ENCODE measurements at regions not wholly inside any gene's neighbourhood (a gene's known extent, or its start where the extent isn't known, plus 50 kb on each side); places are given as distances from the start of the nearest gene placed in this dataset.

GRCh38 chr16:85303354-85303883 lies 191.1 kb upstream of the CIBAR2 start:
- no peak overlapping the region for H3K9ac ChIP-seq (ENCODE audit: low read depth, low read length)
- peak; percentile 71 for ATAC-seq (ENCODE audit: insufficient read depth, low read depth)

GRCh38 chr16:85304337-85304736 lies 192.1 kb upstream of the CIBAR2 start:
- no peak overlapping the region for H3K4me2 ChIP-seq (ENCODE audit: insufficient read depth, low read length)

More at GRCh38 chr16:85303354-85303883, 191.1 kb upstream of the CIBAR2 start:
- TF ChIP-seq EZH2 (IDR thresholded peaks at IDR 0.05; ENCODE audit: borderline replicate concordance, low read depth, low read length, severe bottlenecking) = no peak
- peak; percentile 87 for TF ChIP-seq CTCF (IDR thresholded peaks at IDR 0.05; ENCODE audit: borderline replicate concordance, extremely low read depth, low read length, poor library complexity, severe bottlenecking)
- Histone ChIP-seq H3K4me2 (ENCODE audit: insufficient read depth, low read length) (peak overlapping the region; percentile 27; the same call in 1 of the 2 replicates), H3K4me1 (ENCODE audit: insufficient read depth, low read length) (peaks cover 12% of the 10 kb centered on the region), H4K20me1 (ENCODE audit: insufficient read depth, low read length) (no peaks in the 10 kb centered on the region), H2AFZ (ENCODE audit: low read depth, low read length) (no peak overlapping the region), H3K9me3 (ENCODE audit: insufficient read depth, low read length, severe bottlenecking) (no peaks in the 10 kb centered on the region), H3K4me3 (ENCODE audit: low read depth in 1 of 2, low read length in 2 of 2) (no peak overlapping the region), H3K36me3 (ENCODE audit: insufficient read depth, low read length) (no peaks in the 10 kb centered on the region), H3K79me2 (ENCODE audit: insufficient read depth, low read length) (no peaks in the 10 kb centered on the region), H3K27me3 (ENCODE audit: insufficient read depth, low read length, poor library complexity) (no peaks in the 10 kb centered on the region), H3K27ac (ENCODE audit: low read length) (no peak overlapping the region)
- DNase-seq = peak; percentile 69

GRCh38 chr16:85306071-85306792 lies 194.0 kb upstream of the CIBAR2 start:
- no peaks in the 10 kb centered on the region for H3K27me3 ChIP-seq (ENCODE audit: insufficient read depth, low read length, poor library complexity)
- no peak overlapping the region for H3K9ac ChIP-seq (ENCODE audit: low read depth, low read length)
- H3K4me3 ChIP-seq (ENCODE audit: low read depth in 1 of 2, low read length in 2 of 2) = no peak overlapping the region
- H3K4me2 ChIP-seq (ENCODE audit: insufficient read depth, low read length) = 0 out of 2 replicates have a peak overlapping the region, but pooled peaks have one; percentile 11
- H2AFZ ChIP-seq (ENCODE audit: low read depth, low read length) = peak overlapping the region; percentile 20; the same call in 1 of the 2 replicates
- no peaks in the 10 kb centered on the region for H4K20me1 ChIP-seq (ENCODE audit: insufficient read depth, low read length)
- no peaks in the 10 kb centered on the region for H3K9me3 ChIP-seq (ENCODE audit: insufficient read depth, low read length, severe bottlenecking)
- DNase-seq (peak; percentile 73), ATAC-seq (ENCODE audit: insufficient read depth, low read depth) (peak; percentile 78)
- peaks cover 15% of the 10 kb centered on the region for H3K4me1 ChIP-seq (ENCODE audit: insufficient read depth, low read length)
- no peaks in the 10 kb centered on the region for H3K79me2 ChIP-seq (ENCODE audit: insufficient read depth, low read length)
- H3K36me3 ChIP-seq (ENCODE audit: insufficient read depth, low read length) = no peaks in the 10 kb centered on the region
- no peak for TF ChIP-seq CTCF (IDR thresholded peaks at IDR 0.05; ENCODE audit: borderline replicate concordance, extremely low read depth, low read length, poor library complexity, severe bottlenecking)
- H3K27ac ChIP-seq (ENCODE audit: low read length) = peak overlapping the region; percentile 27; the same call in 1 of the 2 replicates

More at GRCh38 chr16:85304337-85304736, 192.1 kb upstream of the CIBAR2 start:
- H3K9ac ChIP-seq (ENCODE audit: low read depth, low read length) = no peak overlapping the region
- H3K79me2 ChIP-seq (ENCODE audit: insufficient read depth, low read length) = no peaks in the 10 kb centered on the region
- ATAC-seq (ENCODE audit: insufficient read depth, low read depth) (peak; percentile 25; the same call in 1 of the 3 replicates), DNase-seq (peak; percentile 17)
- H4K20me1 ChIP-seq (ENCODE audit: insufficient read depth, low read length) = no peaks in the 10 kb centered on the region
- no peak overlapping the region for H3K4me3 ChIP-seq (ENCODE audit: low read depth in 1 of 2, low read length in 2 of 2)
- no peak for TF ChIP-seq CTCF (IDR thresholded peaks at IDR 0.05; ENCODE audit: borderline replicate concordance, extremely low read depth, low read length, poor library complexity, severe bottlenecking)
- TF ChIP-seq EZH2 (IDR thresholded peaks at IDR 0.05; ENCODE audit: borderline replicate concordance, low read depth, low read length, severe bottlenecking) = no peak
- peaks cover 12% of the 10 kb centered on the region for H3K4me1 ChIP-seq (ENCODE audit: insufficient read depth, low read length)
- no peak overlapping the region for H3K27ac ChIP-seq (ENCODE audit: low read length)
- H3K9me3 ChIP-seq (ENCODE audit: insufficient read depth, low read length, severe bottlenecking) = no peaks in the 10 kb centered on the region
- H2AFZ ChIP-seq (ENCODE audit: low read depth, low read length) = no peak overlapping the region
- no peaks in the 10 kb centered on the region for H3K27me3 ChIP-seq (ENCODE audit: insufficient read depth, low read length, poor library complexity)
- no peaks in the 10 kb centered on the region for H3K36me3 ChIP-seq (ENCODE audit: insufficient read depth, low read length)
